ENCODE measurements at regions not wholly inside any gene's neighbourhood (a gene's known extent, or its start where the extent isn't known, plus 50 kb on each side); places are given as distances from the start of the nearest gene placed in this dataset.

DNA sequence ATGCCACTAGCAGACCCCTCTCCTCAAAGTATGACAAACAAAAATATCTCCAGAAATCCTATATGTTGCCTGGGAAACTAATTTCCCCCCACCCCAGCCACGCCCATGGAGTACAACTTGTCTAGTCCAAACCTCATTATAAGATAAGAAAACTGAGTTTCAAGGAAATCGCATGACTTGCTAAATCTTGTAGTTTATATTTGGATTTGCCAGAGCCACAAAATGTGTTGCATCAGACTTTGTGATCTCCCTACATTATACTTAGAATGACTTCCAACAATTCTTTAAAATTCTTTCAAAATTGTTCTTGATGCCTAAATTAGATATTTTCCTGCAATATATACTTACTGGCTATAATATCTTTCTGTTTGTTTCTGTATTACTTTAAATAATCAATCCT is 1034.4 kb downstream of the IGSF11 start:
- TF ChIP-seq POLR2A (IDR thresholded peaks at IDR 0.05) (no peak), CTCF (IDR thresholded peaks at IDR 0.05) (no peak)

Data from adrenal gland (tissue), 5 donors.